ENCODE measurements at regions not wholly inside any gene's neighbourhood (a gene's known extent, or its start where the extent isn't known, plus 50 kb on each side); places are given as distances from the start of the nearest gene placed in this dataset.
A peak's percentile ranks its signal among the peaks of the same experiment; 100 is the strongest.

DNA sequence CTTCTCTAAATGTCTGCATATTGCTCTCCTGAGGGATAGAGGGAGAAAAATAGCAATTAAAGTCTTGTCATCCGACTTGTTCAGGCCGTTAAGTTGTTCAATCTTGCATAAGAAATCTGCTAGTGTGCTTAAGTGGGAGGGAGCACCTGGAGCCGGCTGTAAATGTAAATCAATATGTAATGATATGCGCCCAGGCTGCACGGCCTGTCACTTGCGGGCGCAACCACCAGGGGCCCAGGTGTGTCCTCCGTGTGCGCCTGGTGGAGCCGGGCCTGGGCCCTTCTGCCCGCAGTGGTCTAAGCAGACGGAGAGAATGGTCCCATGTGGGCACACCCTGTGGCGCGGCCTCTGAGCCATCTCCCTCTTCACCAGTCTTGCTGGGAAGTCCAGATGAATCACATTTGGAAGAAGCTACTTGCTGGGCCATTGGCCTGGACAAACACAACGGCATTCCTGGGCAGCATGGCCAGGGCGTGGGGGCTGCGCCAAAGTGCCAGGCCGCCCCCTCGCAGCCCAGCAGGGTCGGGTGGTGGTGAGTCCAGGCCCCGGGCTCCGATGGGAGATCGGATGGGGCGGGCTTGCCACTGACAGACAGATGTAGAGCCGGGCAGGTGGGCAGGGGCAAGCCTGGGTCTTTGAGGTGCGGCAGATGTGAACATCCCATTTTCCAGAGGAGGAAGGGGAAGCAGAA, 193.3 kb upstream of the C14orf180 start:
- no peak for DNase-seq (ENCODE audit: low read depth)

DNA sequence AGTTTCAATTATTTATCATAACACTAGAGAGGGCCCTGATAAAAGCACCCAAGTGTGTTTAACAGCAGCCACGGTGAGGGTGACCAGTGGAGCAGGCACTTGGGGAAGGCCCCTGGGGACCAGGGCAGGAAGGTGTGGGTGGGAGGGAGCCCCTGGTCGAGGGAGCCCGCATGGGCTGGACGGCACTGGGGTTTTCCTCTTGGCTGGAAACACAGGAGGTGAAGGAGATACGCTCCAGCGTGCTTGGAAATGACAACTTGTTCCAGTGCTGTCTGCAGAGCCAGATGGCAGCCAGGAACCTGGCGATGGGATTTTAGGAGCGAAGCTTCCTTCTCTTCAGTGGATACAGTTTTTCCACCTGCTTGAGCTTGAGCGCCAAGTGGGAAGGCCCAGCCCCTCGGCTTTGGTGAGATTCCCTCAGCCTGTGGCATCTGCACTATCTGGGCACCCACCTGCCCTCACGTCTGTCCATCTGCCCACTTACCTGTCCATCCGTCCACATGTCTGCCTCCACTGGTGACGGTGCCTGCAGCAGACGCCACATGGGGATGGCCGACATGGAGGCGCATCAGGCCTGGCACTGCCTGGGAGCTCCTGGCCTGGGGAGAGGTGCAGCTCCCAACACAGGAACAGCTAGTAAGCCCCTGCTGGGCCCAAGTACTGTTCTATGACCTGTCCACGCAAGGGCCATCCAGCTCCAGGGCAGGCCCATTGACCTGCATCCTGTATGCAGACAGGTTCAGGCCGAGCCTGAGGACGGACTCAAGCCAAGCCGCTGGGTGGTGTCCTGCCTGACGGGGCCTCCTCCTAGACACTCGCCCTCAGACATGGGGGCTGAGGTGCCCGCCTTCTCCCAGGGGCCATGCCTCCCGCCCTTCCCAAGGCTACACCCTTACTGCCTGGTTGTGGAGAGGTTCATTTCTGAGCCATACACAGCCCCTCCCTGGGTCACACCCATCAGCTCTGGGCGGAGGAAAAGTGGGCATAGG, 192.2 kb upstream of the C14orf180 start:
- no peak for DNase-seq (ENCODE audit: low read depth)

DNA sequence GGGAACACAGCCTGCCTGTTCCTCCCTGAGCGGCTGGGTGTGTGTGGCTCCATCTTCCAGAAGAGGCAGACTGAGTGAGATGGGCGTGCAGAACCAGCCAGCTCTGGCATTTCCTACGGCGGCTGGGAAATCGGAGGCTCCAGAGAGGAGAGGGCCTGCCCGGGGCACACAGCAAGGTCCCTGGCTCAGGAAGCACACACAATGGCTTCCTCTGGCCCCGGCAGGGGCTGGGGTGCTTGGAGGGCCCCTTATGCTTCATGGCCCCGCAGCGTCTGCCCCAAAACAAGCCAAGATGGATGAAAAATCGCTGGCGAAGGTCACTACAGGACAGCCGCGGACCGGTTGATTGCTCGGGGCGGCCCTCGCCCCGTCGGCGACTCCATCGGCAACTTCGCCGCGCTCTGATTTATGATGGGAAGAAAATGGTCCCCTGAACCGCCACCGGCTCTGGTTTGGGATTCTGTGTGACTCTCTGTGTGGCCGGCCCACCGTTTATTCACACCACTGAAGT, 191.5 kb upstream of the C14orf180 start:
- DNase-seq (ENCODE audit: low read depth): no peak

DNA sequence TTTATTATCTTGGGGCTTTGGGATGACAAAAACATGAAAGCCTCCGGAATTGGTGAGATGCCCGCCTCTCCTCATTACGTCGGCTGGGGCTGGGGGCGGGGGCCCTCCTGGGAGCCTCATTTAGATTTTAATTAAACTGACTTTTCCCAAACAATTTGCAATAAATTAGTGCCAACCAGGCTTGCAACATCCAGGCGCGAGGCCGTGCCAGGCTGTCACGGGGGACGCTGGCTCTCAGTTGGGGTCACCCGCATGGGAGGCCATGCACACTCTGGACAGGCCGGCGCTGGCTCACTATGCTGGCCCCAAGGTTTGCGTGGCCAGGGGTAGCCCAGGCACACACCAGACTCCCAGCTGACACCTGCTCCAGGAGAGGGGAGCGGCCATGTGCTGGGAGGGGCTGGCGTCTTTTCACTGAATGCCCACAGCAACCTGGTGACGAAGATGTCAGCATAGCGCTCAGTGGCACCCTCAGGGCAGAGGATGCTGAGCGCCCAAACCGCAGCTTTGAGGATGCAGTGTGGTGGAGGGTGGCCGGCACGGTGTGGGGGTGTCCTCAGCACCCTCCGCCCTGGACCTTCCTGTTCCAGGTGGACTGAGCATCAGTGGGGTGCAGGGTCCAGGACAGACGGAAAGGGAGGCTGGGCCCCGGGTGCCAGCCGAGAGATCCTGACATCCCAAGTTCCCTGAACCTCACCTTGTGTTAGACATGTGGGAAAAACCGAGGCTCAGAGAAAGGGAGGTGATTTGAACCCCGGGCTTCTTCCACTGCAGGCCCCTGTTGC, 190.8 kb upstream of the C14orf180 start:
- no peak for DNase-seq (ENCODE audit: low read depth)

DNA sequence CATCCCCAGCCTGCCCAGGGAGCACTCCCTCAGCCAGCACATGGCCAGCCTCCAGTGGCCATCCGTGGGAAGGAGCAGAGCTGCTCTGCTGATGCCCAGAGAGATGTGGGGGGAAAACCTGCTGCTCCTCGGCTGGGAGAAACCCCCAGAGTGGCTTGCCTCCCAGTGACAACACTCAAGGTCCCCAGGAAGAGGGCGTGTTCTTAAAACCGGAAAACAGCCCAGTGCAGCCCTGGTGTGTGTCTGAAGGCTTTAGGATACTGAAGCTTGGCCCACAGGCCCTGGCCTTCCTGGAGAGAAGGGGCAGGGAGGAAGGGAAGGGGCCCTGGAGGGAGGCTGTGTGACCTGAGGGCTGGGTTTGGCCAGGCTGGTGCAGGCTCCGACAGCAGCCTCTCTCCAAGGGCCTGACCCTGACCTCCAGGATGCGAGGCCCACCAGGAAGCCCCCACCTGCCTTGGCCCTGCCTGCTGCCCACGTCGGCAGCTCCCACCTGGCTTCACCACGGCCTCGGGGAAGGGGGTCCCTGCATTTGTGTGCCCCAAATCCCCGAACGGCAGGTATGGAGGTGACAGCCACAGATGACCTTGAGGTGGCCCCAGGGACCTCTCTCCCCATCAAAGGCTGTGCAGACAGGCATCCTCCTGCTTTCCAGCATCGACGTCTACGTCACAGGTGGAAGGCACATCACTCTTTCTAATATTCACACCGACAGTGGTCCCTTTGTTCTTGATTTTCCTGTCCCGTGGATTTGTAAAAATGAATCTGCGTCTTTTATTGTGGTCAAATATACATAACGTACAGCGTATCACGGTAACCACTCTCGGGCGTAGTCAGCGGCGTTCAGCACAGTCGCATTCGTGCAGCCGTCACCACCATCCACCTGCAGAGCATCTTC, 190.0 kb upstream of the C14orf180 start:
- DNase-seq (ENCODE audit: low read depth): no peak

DNA sequence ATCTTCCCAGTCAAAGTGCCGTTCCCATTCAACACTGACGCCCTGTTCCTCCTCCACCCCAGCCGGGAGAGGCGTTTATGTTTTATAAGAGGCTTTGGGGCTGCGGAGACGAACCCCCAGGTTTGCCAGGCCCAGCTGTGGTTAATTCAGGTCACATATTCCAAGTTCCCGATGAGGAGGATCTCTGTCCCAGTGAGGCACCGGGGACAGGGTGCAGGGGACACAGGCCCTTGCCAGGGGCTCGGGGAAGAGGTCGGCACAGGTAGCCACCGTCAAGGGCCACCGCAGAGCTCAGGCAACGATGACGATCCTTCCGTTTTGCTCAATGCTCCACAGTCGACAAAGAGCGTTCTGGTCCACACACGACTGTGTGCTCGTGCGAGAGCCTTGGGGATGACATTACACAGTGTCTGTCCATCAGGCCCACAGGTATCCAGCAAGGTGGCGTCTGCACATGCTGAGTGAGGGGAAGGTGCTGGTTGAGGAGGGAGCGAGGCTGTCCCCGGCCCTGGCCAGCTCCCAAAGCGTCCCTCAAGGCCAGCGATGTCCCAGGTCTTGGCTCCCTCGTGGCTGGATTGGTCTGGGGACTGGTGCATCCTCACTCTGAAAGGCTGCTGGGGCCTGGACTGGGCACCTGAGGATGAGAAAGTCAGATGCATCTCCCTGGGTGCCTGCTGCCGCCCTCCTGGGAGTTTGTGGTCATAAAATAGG, 189.2 kb upstream of the C14orf180 start:
- DNase-seq (ENCODE audit: low read depth): no peak

DNA sequence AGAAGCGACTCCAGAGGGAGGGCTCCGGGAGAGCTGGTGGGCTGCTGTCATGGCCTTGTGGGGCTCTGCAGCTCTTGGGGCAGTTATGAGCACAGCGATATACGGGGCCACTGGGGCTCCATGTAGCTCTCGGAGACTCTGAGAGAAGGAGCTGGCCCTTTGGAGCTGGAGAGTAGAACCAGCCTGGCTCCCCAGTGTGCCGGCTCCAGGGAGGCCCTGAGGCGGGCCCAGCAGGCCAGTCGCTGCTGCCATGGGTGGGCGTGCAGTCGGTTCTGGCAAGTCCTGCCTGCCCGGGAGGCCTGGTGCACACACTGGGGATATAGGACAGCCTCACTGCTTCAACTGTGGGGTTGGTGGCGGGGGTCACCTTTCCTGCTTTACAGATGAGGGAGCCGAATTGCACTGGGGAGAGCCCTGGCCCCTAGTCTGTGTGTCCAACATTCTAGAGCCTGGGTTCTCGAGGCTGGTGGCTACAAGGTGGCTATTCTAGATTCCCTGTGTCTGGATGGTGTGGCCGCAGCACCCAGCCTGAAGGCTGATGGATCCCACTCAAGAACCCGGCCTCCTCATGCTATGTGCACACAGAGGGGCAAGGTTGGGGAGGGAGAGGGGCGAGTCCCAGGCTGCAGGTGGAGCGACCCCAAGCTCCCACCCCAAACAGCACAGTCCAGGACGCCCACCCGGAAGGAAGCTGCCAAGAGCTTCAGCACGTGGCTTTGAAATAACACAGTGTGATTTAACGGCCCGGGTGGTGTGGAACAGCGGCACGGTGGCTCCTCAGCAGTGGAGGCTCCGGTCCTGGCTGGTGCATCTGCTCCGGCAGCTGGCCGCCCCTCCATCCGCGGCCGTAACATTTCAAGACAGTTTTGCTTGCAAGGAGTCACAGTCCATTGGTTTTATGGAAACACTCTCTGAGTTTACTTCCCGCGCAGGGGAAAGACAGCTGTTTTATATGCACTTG, 188.3 kb upstream of the C14orf180 start:
- no peak for DNase-seq (ENCODE audit: low read depth)

DNA sequence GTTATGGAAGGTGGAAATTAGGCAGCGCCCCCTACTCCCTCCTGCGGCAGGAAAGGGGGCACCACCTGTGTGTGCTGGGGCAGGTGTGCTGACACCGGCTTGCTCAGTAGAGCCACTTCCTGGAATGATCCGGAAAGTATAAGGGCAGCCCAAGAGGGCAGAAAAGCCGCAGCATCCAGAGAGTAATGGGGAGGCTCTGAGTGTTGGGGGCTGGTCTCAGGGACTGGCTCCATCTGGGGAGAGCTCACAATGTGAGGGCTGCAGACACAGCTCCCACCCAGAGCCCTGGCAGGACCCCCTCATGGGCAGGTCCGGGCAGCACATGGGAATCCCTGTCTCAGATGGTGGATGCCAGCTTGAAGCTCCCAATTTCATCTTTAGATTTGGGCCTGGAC, 187.6 kb upstream of the C14orf180 start:
- no peak for DNase-seq (ENCODE audit: low read depth)

DNA sequence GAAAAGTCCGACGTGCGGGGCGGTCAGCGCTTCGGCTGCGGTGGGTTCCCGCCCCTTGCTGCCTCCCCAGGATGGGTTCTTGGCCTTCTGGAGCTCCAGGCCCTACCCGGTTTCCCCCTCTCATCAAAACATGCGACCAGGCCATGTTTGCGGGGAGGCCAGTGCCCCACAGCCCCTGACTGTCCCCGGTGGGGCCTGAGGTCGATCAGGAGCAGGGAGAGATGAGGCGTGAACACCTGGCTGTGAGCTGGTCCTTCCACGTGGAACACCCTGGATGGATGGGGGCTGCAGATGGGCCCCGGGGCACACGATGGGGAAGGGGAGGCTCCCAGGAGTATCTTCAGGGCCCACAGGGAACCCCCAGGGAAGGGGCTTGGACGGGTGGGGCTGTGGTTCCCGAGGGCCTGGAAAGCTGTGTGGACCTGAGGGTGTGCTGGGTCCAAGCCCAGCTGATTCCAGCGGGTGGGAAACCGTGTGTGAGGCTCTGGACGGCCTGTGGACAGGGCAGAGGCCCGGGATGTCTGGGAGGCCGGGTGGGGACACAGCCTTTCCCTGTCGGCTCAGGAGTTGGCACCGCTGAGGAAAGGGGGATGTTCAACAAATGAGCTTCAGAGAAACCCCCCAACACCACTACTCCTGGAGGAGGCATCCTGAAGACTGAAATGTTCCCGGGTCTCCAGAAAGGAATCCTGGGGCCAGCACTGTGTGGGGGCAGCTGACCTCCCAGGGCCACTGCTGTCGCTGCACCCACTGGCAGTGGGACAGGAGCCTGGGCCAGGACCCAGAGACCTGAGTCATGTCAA, 187.0 kb upstream of the C14orf180 start:
- DNase-seq (ENCODE audit: low read depth): no peak

DNA sequence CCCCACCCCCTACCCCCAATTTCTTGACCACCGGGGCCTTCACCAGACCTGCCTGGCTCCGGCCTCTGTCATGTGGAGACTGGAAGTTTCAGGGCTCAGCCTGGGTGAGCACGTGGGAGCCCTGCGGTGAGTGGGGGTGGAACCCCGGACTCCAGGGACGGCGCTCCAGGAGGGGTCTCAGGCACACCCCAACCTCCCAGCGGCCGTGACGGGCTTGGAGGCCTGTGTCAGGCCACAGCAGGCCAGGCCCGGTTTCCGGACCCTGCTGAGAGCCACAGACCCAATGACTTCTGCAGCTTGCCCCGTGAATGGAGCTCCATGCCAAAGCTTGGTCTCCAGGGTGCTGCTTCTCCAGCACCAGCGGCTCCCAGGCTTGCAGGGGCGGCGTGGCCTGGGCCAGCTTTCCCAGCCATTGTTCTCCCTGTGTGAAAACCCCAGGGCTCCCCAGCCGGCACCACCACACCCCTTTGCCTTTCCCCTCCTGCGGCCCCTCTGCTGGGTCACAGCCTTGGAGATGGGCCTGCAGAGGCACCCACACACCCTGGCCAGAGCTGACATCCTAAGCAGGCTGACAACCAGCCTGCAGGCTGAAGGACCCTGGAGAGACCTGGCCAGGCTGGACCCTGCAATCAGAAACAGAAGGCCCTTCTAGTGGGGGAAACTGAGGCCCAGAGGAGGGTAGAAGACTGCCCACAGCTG, 186.2 kb upstream of the C14orf180 start:
- DNase-seq (ENCODE audit: low read depth): no peak

DNA sequence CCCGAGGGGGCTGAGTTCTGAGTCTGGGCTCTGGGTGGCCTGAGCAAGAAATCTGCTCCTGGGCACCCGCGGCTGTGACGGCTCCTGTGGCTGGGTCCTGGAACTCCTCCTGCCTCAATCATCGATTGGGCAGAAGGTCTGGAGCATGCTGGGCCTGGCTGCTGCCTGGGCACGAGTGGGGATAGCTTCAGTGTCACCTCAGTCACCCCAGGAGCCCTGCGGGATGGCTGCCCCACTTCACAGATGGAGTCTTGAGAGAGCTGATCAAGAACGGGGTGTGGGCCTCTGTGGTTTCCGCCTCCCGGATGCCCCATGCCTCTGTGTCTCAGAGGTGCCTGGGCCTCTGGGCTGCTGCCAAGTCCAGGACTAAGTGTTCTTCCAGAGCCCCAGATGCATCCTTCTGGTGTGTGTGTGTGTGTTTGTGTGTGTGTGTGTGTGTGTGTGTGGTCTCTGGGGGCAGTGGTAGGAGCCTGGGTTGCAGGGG, 185.6 kb upstream of the C14orf180 start:
- peak; percentile 20 for DNase-seq (ENCODE audit: low read depth)

DNA sequence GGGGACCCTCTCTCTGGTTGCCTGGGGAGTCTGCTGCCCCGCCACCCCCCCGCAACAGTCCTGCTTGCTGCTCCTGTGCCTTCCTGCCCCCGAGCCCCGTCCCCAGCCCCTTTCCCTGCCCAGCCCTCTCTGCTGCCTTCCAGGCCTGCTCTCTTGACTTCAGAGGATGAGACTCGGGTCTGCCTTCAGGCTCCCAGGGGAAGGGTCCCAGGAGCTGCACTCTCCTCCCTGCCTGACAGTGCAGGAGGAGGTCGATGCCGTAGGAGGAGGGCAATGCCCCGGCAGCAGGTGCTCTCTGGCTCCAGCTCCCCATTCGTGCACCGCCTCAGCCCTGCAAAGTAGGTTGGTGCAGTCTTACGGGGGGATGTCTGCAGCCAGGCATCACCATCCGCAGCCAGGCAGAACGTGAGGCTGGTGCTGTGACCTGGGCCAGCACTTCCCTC, 185.1 kb upstream of the C14orf180 start:
- no peak for DNase-seq (ENCODE audit: low read depth)

DNA sequence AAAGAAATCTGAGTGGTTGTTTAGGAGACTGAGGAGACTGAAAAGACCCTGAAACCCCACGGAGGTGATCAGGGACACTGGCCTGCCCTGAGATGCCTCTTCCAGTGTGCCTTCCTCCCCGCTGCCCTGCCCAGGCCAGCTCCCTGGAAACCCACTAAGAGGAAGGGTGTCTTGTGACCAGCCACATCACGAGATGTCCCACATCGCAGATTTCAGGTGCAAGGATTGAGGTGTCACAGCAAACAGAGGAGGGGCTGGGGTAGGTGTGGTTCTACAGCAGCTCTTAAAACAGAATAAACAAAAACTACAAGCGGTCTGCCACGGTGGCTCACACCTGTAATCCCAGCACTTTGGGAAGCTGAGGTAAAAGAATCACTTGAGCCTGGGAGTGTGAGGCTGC, 184.3 kb upstream of the C14orf180 start:
- no peak for DNase-seq (ENCODE audit: low read depth)

DNA sequence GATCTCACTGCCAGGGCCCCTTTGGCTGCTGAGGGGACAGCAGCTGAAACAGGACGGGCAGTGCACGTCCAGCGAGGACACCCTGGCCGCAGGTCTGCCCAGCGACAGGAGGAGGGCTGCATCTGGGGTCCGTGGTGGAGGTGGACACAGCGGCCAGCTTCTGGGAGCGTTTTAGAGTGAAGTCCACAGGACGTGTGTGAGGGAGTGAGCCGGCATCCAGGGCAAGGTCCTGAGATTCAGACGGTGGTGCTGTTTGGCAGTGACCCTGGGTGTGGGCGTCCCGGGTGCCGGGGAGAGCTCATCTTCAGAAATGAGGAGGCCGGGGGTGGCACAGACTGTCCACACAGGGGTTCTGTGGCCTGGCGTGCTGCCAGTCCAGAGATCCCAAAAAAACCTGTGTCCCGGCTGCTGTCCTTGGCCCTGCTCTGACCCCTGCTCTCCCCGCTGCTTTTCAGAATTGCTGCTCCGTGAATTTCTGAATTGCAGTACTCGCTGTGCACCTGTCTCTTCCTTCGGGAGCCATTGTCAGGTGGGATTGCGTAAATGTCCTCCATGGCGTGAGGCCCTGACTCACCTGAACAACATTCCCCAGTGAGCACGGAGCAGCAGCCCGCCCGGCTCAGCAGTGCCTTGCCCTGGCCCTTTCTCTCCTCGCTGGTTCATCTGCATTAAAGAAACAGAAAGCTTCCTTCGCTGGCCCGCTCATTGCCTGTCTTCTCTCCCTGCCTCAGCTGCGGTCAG, 183.5 kb upstream of the C14orf180 start:
- DNase-seq (ENCODE audit: low read depth): no peak

DNA sequence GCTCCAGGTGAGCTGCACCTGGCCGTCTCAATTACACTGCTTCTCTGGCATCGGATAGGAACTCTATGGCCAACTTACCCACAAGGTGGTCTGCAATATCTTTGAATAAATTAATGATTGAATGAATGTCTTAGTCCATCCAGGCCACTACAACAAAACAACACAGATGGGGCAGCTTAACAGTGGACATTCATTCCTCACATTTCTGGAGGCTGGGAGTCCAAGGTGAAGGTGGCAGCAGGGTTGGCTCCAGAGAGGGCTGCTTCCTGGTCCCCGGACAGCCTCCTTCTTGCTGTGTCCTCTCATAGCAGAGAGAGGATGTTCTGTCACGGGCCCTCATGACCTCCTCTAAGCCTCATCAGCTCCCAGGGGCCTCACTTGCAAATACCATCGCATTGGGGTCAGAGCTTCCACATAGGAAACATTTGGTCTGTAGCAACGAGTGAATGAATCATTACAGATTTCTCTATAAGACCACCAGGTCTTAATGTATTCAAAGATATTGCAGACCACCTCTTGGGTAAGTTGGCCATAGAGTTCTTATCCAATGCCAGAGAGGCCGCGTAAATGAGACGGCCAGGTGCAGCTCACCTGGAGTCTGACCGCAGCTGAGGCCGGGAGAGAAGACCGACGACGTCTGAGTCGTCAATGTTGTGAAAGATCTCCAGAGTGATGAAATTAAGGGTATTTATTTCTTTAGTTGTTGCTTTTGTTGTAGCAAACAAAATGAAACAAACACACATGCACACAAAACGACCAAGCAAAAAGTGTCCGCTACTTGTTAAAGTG, 182.7 kb upstream of the C14orf180 start:
- no peak for DNase-seq (ENCODE audit: low read depth)

DNA sequence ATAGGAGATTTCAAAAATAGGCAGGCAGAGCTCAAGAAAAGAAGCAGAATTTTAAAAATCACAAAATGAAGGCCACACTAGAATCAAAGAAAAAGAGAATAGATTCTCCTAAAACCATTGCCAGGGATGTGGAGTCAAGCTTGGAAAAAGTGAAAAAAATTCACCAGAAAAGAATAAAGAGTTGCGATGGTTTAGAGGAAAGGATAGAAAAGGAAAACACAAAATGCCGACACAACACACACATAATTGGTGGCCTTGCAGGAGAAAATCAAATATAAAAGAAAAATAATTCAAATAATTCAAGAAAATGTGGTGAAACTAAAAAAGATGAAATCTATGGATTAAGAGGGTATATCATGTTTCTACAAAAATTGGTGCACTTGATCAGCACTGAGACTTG, 181.6 kb upstream of the C14orf180 start:
- DNase-seq (ENCODE audit: low read depth): no peak
